Heart left ventricle (tissue), 16 donors: ENCODE measurements at regions not wholly inside any gene's neighbourhood (a gene's known extent, or its start where the extent isn't known, plus 50 kb on each side); places are given as distances from the start of the nearest gene placed in this dataset.

Experiments used
- ATAC-seq, 4 donors: fragments of 200-7000 bp; cut with Tn5 transposase; one replicate each; pipeline ENCODE4 v1.9.1; 2020 to 2022; ENCODE audit warnings: moderate library complexity in 4 of 4, mild to moderate bottlenecking in 3 of 4, moderate number of reproducible peaks in 1 of 4
- DNase-seq, 5 donors: peaks; one replicate each; pipeline ENCODE4 v3.0.0-alpha.2; 2020
- H3K27ac ChIP-seq, 12 donors: fragments of 200-600 bp; sonication (generic) in 4 of 12; one replicate each; pipeline versions ENCODE4 v1.5.0 to v1.8.0; 2016 to 2022; ENCODE audit warnings: mild to moderate bottlenecking in 2 of 12
- H3K27me3 ChIP-seq, 9 donors: fragments of 200-600 bp; sonication (generic) in 2 of 9; one replicate each; pipeline versions ENCODE4 v1.5.1 to v1.8.0; 2016 to 2022; ENCODE audit warnings: mild to moderate bottlenecking in 3 of 9
- H3K36me3 ChIP-seq, 9 donors: fragments of 200-600 bp; sonication (generic) in 2 of 9; one replicate each; pipeline versions ENCODE4 v1.5.0 to v1.8.0; 2018 to 2022; ENCODE audit warnings: mild to moderate bottlenecking in 2 of 9
- H3K4me1 ChIP-seq, 12 donors: fragments of 200-600 bp; sonication (generic) in 4 of 12; one replicate each; pipeline versions ENCODE4 v1.5.0 to v1.8.0; 2016 to 2022; ENCODE audit warnings: mild to moderate bottlenecking in 3 of 12
- H3K4me3 ChIP-seq, 12 donors: fragments of 200-600 bp; sonication (generic) in 4 of 12; one replicate each; pipeline versions ENCODE4 v1.5.0 to v1.8.0; 2017 to 2022; ENCODE audit warnings: mild to moderate bottlenecking in 9 of 12, moderate library complexity in 4 of 12
- H3K9me3 ChIP-seq, 12 donors: fragments of 200-600 bp; sonication (generic) in 4 of 12; one replicate each; pipeline versions ENCODE4 v1.5.0 to v1.8.0; 2016 to 2022; ENCODE audit warnings: mild to moderate bottlenecking in 1 of 12
- POLR2A ChIP-seq, 2 donors: fragments of 450-650 bp; IDR thresholded peaks; one replicate each; pipeline ENCODE4 v1.6.1; 2017; ENCODE audit warnings: antibody characterized with exemption in 2 of 2, mild to moderate bottlenecking in 2 of 2, moderate library complexity in 2 of 2
- WGBS, 4 donors: extraction: QIAGEN DNeasy Blood & Tissue Kit in 2 of 4; methylation state at CpG; one replicate each; pipeline versions ENCODE4 v1.1.5 to v1.1.7; 2013 to 2018; 5-methylcytosine and 5-hydroxymethylcytosine counted together
- intact Hi-C, 10 donors: fragments of 100-400 bp; cut with DNase I; formaldehyde crosslinking; loops; one replicate each; pipeline versions ENCODE4 v1.11.1 to v1.14.2; 2022
- TF ChIP-seq, protein P1 (sequence below), 12 donors: fragments of 200-600 bp; sonication (generic) in 4 of 12; IDR thresholded peaks; one replicate each; pipeline versions ENCODE4 v1.5.0 to v1.8.0; 2018 to 2022; ENCODE audit warnings: antibody characterized with exemption in 12 of 12, mild to moderate bottlenecking in 5 of 12
- donor health status: ischemic (EF 13 %, LVEDD 7.1; RV severe dilation, severe dysfunction).
- donor health status: healthy with polysubstance abuse.
- donor health status: DM: no; HTN: yes; CAD: no.
- donor health status: DM: no; HTN: no; CAD: no.
- donor health status: ischemic (EF 25% LVEDD 6.9; RV normal size, moderate dysfunction).
- donor health status: ischemic (EF 25% LVEDD 5.7; RV mildly dilated, moderate dysfunction).
- donor health status: healthy.
- donor health status: DM: yes; HTN: yes; CAD: no.
- donor health status: ischemic (EF 35%, LVEDD 5.7; RV mildly dilated, moderate dysfunction).
- donor health status: nonischemic (EF 11% LVEDD 7.7; RV severe dilation, severe dysfunction).
- donor health status: DM: yes; HTN: yes; CAD: no.
- donor health status: PGD.
- donor health status: ischemic (EF 29% LVEDD 5.4; RV normal size, mild dysfunction).
- donor health status: nonischemic (EF 23%, LVEDD 6.1; RV moderate dilation, normal function).

DNA sequence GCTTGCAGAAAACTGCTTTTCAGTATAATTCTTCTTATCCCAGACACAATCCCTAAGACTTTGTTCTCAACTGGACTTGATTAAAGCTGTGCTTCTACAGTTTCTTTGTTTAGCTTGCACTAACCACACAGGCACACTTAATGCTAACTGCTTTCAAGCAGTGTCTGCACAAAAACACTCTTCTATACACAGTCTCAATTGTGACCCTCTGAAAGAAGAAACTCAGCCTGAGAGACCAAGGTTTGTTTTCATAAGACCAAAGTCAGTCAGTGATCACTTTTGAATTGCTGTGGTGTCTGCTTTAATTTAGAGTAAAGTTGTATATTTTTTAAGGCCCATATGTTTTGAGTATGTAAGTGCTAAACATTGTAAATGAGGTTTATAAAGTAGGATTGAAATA, 431.2 kb downstream of the KCTD12 start:
- ATAC-seq (no peak), DNase-seq (no peak)
- TF ChIP-seq, protein P1, sequence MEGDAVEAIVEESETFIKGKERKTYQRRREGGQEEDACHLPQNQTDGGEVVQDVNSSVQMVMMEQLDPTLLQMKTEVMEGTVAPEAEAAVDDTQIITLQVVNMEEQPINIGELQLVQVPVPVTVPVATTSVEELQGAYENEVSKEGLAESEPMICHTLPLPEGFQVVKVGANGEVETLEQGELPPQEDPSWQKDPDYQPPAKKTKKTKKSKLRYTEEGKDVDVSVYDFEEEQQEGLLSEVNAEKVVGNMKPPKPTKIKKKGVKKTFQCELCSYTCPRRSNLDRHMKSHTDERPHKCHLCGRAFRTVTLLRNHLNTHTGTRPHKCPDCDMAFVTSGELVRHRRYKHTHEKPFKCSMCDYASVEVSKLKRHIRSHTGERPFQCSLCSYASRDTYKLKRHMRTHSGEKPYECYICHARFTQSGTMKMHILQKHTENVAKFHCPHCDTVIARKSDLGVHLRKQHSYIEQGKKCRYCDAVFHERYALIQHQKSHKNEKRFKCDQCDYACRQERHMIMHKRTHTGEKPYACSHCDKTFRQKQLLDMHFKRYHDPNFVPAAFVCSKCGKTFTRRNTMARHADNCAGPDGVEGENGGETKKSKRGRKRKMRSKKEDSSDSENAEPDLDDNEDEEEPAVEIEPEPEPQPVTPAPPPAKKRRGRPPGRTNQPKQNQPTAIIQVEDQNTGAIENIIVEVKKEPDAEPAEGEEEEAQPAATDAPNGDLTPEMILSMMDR (IDR thresholded peaks at IDR 0.05): no peak
- TF ChIP-seq POLR2A (IDR thresholded peaks at IDR 0.05): no peak
- Histone ChIP-seq H3K9me3 (peaks cover 0 to 29% (median 16%) of the 10 kb centered on the region in 12 donors), H3K27ac (no peak overlapping the region), H3K36me3 (no peaks in the 10 kb centered on the region), H3K4me1 (no peaks in the 10 kb centered on the region), H3K27me3 (no peaks in the 10 kb centered on the region), H3K4me3 (no peak overlapping the region)
- intact Hi-C loops: loop anchor here in 1 of 10 donors (10.0 kb wide), 1 partner anchor 240 kb away; no protein-coding TSS in a partner anchor

DNA sequence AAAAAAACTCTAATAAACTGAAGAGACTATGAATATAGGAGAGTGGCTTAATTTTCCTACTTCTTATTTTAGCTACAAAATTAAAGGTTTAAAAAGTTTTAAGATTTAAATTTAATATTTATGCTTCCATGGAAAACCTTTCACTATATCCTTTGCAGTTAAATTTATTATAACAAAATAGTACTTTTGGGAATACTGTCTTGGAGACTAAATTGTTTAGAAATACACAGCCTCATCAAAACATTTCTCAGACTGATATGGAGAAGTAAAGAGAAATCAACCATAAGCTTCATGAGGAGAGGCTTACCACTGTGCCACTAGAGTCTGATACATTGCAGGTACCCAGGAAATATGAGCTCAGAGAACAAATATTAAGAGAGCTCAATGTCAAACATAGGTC, 436.5 kb downstream of the KCTD12 start:
- peaks cover 0 to 29% (median 16%) of the 10 kb centered on the region in 12 donors for H3K9me3 ChIP-seq
- no peak overlapping the region for H3K27ac ChIP-seq
- no peaks in the 10 kb centered on the region for H3K27me3 ChIP-seq
- TF ChIP-seq POLR2A (IDR thresholded peaks at IDR 0.05): no peak
- TF ChIP-seq, protein P1 (IDR thresholded peaks at IDR 0.05): no peak
- ATAC-seq: no peak
- intact Hi-C loops: loop anchor here in 1 of 10 donors (10.0 kb wide), 1 partner anchor 235 kb away; no protein-coding TSS in a partner anchor
- H3K36me3 ChIP-seq: no peaks in the 10 kb centered on the region
- no peak overlapping the region for H3K4me3 ChIP-seq
- H3K4me1 ChIP-seq: no peaks in the 10 kb centered on the region
- DNase-seq: no peak

GRCh38 chr13:76446191-76446590, 440.0 kb downstream of the KCTD12 start:
- ATAC-seq (no peak), DNase-seq (no peak)
- Histone ChIP-seq H3K9me3 (peaks cover 0 to 9% (median 2%) of the 10 kb centered on the region in 12 donors), H3K27ac (no peak overlapping the region), H3K4me3 (peak overlapping the region in 1 of 12 donors; percentile 3), H3K36me3 (no peaks in the 10 kb centered on the region), H3K27me3 (no peaks in the 10 kb centered on the region), H3K4me1 (no peaks in the 10 kb centered on the region)
- WGBS, 4 donors: 40 to 50% (median 47%) methylated on average over 3 of the region's 3 CpGs
- TF ChIP-seq, protein P1 (IDR thresholded peaks at IDR 0.05): no peak
- TF ChIP-seq POLR2A (IDR thresholded peaks at IDR 0.05): no peak
- intact Hi-C loops: no loop called here

DNA sequence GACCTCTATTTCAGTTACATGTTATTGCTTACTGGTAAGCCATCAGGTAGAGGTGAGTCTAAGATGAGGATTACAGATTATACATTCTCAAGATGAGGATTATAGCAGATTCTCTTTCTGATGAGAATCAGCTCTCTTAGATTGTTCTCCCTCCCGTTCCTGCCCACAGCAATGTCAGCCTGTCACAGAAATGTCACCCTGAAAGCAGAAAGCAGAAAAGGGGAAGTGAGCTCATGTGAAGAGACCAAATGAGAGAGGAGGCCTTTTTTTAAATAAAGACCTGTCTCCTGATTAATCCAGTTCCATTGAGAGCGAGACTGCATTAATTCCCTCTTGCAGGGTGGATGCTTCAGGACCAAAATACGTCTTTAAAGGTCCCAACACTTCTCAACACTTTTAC, 445.6 kb downstream of the KCTD12 start:
- 75 to 92% (median 80%) methylated on average over 3 of the region's 3 CpGs for WGBS, 4 donors
- intact Hi-C loops: no loop called here
- peaks cover 0 to 9% (median 2%) of the 10 kb centered on the region in 12 donors for H3K9me3 ChIP-seq
- H3K4me1 ChIP-seq: no peaks in the 10 kb centered on the region
- TF ChIP-seq, protein P1 (IDR thresholded peaks at IDR 0.05): no peak
- no peak for TF ChIP-seq POLR2A (IDR thresholded peaks at IDR 0.05)
- no peak overlapping the region for H3K27ac ChIP-seq
- H3K36me3 ChIP-seq: no peaks in the 10 kb centered on the region
- ATAC-seq (no peak), DNase-seq (no peak)
- H3K27me3 ChIP-seq: no peaks in the 10 kb centered on the region
- no peak overlapping the region for H3K4me3 ChIP-seq
